Prostate gland (tissue), 2 donors: ENCODE measurements at regions not wholly inside any gene's neighbourhood (a gene's known extent, or its start where the extent isn't known, plus 50 kb on each side); places are given as distances from the start of the nearest gene placed in this dataset.

Experiments
- DNase-seq: peaks from one replicate; pipeline ENCODE4 v3.0.0-alpha.2; 2019; ENCODE audit warnings: low spot score
- H3K27ac ChIP-seq, 2 donors: fragments of 200-600 bp; sonication (generic); 2 replicates each; pipeline ENCODE4 v1.5.1; 2017 to 2019
- H3K27me3 ChIP-seq: fragments of 200-600 bp; sonication (generic); replicated peaks from 2 replicates; pipeline ENCODE4 v1.5.1; 2019; ENCODE audit not compliant: insufficient read depth
- H3K36me3 ChIP-seq, 2 donors: fragments of 200-600 bp; sonication (generic); 1 replicate in 1 of 2; 2 replicates in 1 of 2; pipeline versions ENCODE4 v1.5.1 to v1.8.1; 2017 to 2019
- H3K4me1 ChIP-seq: fragments of 200-600 bp; sonication (generic); replicated peaks from 2 replicates; pipeline ENCODE4 v1.5.1; 2019
- H3K4me3 ChIP-seq, 2 donors: fragments of 200-600 bp; sonication (generic); 2 replicates each; pipeline ENCODE4 v1.5.1; 2017 to 2019
- H3K9me3 ChIP-seq: fragments of 200-600 bp; sonication (generic); 2 replicates; pipeline ENCODE4 v1.5.1; 2017
- POLR2A ChIP-seq: fragments of 450-650 bp; IDR thresholded peaks from one replicate; pipeline ENCODE4 v1.6.1; 2016; ENCODE audit warnings: antibody characterized with exemption, mild to moderate bottlenecking
- POLR2AphosphoS5 ChIP-seq: sonication (generic); formaldehyde crosslinking; IDR thresholded peaks from one replicate; pipeline ENCODE4 v1.6.1; 2017; ENCODE audit warnings: antibody characterized with exemption
- WGBS: methylation state at CpG from one replicate; pipeline ENCODE4 v1.1.5; 2018; 5-methylcytosine and 5-hydroxymethylcytosine counted together
- intact Hi-C: fragments of 100-400 bp; cut with DNase I; formaldehyde crosslinking; loops from one replicate; pipeline ENCODE4 v1.14.2; 2022
- TF ChIP-seq, protein P1 (sequence below), 4 experiments: fragments of 200-600 bp in 2 of 4; fragments of 450-650 bp in 2 of 4; sonication (generic) in 2 of 4; IDR thresholded peaks; 1 replicate in 3 of 4; 2 replicates in 1 of 4; pipeline ENCODE4 v1.5.1; 2016 to 2019; ENCODE audit warnings: antibody characterized with exemption in 4 of 4, mild to moderate bottlenecking in 2 of 4, moderate library complexity in 2 of 4

GRCh38 chrX:87402256-87402655 lies 115.3 kb upstream of the KLHL4 start:
- no peak for TF ChIP-seq POLR2AphosphoS5
- TF ChIP-seq, protein P1, sequence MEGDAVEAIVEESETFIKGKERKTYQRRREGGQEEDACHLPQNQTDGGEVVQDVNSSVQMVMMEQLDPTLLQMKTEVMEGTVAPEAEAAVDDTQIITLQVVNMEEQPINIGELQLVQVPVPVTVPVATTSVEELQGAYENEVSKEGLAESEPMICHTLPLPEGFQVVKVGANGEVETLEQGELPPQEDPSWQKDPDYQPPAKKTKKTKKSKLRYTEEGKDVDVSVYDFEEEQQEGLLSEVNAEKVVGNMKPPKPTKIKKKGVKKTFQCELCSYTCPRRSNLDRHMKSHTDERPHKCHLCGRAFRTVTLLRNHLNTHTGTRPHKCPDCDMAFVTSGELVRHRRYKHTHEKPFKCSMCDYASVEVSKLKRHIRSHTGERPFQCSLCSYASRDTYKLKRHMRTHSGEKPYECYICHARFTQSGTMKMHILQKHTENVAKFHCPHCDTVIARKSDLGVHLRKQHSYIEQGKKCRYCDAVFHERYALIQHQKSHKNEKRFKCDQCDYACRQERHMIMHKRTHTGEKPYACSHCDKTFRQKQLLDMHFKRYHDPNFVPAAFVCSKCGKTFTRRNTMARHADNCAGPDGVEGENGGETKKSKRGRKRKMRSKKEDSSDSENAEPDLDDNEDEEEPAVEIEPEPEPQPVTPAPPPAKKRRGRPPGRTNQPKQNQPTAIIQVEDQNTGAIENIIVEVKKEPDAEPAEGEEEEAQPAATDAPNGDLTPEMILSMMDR (IDR thresholded peaks at IDR 0.05): no peak
- no peak for TF ChIP-seq POLR2A
- H3K36me3 ChIP-seq: no peaks in the 10 kb centered on the region
- DNase-seq: no peak
- no peaks in the 10 kb centered on the region for H3K4me1 ChIP-seq
- no peak overlapping the region for H3K27ac ChIP-seq
- no peak overlapping the region for H3K4me3 ChIP-seq
- no peaks in the 10 kb centered on the region for H3K27me3 ChIP-seq
- H3K9me3 ChIP-seq: no peaks in the 10 kb centered on the region
- intact Hi-C loops: no loop called here
- 78% methylated on average over 1 of the region's 1 CpG for WGBS

GRCh38 chrX:87403551-87403950 lies 114.1 kb upstream of the KLHL4 start:
- Histone ChIP-seq H3K4me1 (no peaks in the 10 kb centered on the region), H3K27me3 (no peaks in the 10 kb centered on the region), H3K27ac (no peak overlapping the region), H3K36me3 (no peaks in the 10 kb centered on the region), H3K9me3 (no peaks in the 10 kb centered on the region), H3K4me3 (no peak overlapping the region)
- 90% methylated on average over 4 of the region's 4 CpGs for WGBS
- TF ChIP-seq, protein P1 (IDR thresholded peaks at IDR 0.05): no peak
- no peak for TF ChIP-seq POLR2A
- no peak for TF ChIP-seq POLR2AphosphoS5
- intact Hi-C loops: no loop called here
- DNase-seq: no peak

DNA sequence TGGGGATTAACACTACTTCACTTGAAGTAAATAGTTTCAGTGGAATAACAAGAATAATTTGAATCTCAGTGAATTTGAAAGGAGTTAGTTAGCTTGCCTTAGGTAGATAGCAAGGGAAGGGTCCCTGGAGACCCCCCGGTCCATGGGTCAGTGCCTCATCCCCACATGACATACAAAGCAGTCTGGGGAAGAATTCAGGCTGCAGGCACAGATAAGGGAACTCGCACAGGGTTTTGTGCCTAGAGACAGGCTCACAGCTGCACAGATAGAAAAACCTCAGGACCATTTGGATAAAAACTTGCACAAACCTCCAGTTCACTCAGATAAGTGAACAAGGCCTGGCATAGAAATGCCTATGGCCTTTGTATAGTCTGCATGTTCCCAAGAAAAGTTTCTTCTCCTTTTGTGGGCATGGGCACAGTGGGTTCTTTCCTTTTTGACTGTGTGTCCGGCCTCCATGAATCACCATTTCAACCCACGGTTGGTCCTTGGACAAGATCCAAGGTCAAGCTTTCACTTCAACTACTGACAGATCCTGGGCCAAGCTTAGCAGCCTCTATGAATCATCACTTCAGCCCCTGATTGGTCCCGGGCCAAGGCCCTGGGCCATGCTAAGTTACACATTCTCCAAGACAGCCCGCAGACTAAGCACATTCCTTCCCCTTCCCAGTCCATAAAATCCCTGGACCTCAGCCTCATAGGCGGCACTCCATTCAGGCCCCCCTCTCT lies 108.3 kb upstream of the KLHL4 start:
- no peaks in the 10 kb centered on the region for H3K4me1 ChIP-seq
- H3K4me3 ChIP-seq: no peak overlapping the region
- H3K27ac ChIP-seq: no peak overlapping the region
- no peaks in the 10 kb centered on the region for H3K27me3 ChIP-seq
- no peaks in the 10 kb centered on the region for H3K36me3 ChIP-seq
- whole genome bisulfite sequencing: 21% methylated on average over 7 of the region's 7 CpGs
- TF ChIP-seq POLR2A (no peak), POLR2AphosphoS5 (no peak)
- TF ChIP-seq, protein P1 (IDR thresholded peaks at IDR 0.05): no peak
- DNase-seq: no peak
- intact Hi-C loops: no loop called here
- no peaks in the 10 kb centered on the region for H3K9me3 ChIP-seq

DNA sequence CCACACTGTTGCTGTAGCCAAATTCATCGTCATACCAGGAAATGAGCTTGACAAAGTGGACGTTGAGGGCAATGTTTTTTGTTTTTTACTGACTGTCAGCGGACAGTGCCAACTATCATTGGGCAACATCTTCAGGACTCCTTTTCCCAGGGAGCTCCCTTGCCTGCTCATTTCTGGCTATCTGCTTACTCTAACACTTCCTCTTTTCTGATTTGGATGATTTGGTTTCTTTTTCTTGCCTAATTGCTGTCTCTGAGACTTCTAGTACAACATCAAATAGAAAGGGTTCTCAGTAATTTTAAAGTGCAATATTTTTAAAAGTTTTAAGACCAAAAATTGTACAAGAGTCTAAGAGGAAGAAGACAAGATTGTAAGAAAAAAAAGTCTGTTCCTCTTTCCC lies 92.0 kb upstream of the KLHL4 start:
- intact Hi-C loops: no loop called here

More for the DNA sequence above, 92.0 kb upstream of the KLHL4 start:
- DNase-seq: no peak
- Histone ChIP-seq H3K4me1 (no peaks in the 10 kb centered on the region), H3K27me3 (no peaks in the 10 kb centered on the region), H3K4me3 (no peak overlapping the region), H3K36me3 (no peaks in the 10 kb centered on the region), H3K9me3 (no peaks in the 10 kb centered on the region), H3K27ac (no peak overlapping the region)
- 83% methylated on average over 3 of the region's 3 CpGs for WGBS
- TF ChIP-seq POLR2AphosphoS5: no peak
- TF ChIP-seq, protein P1 (IDR thresholded peaks at IDR 0.05): no peak
- no peak for TF ChIP-seq POLR2A
